GM06990 (cell line): ENCODE measurements at regions not wholly inside any gene's neighbourhood (a gene's known extent, or its start where the extent isn't known, plus 50 kb on each side); places are given as distances from the start of the nearest gene placed in this dataset.

Experiments used
- DNase-seq: peaks from one replicate; pipeline ENCODE4 v3.0.0-alpha.2; 2011; ENCODE audit not compliant: insufficient read length; ENCODE audit errors: extremely low read depth
- H3K27me3 ChIP-seq: replicated peaks from 2 replicates; pipeline ENCODE4 v1.6.0; 2011; ENCODE audit warnings: low read length; ENCODE audit not compliant: control insufficient read depth, insufficient read depth
- H3K36me3 ChIP-seq: 2 replicates; pipeline ENCODE4 v1.5.1; 2011; ENCODE audit warnings: low read length; ENCODE audit not compliant: control insufficient read depth, insufficient read depth
- H3K4me3 ChIP-seq: replicated peaks from 2 replicates; pipeline ENCODE4 v1.5.1; 2011; ENCODE audit warnings: low read depth, mild to moderate bottlenecking, control low read depth, low read length
- TF ChIP-seq, protein P1 (sequence below): IDR thresholded peaks from 2 replicates; pipeline ENCODE4 v1.5.1; 2011; ENCODE audit warnings: low read length, control low read depth, mild to moderate bottlenecking, inconsistent platforms; ENCODE audit not compliant: insufficient read depth, poor library complexity, severe bottlenecking

- H3K27me3 ChIP-seq, result no peaks in the 10 kb centered on the region
- TF ChIP-seq, protein P1, sequence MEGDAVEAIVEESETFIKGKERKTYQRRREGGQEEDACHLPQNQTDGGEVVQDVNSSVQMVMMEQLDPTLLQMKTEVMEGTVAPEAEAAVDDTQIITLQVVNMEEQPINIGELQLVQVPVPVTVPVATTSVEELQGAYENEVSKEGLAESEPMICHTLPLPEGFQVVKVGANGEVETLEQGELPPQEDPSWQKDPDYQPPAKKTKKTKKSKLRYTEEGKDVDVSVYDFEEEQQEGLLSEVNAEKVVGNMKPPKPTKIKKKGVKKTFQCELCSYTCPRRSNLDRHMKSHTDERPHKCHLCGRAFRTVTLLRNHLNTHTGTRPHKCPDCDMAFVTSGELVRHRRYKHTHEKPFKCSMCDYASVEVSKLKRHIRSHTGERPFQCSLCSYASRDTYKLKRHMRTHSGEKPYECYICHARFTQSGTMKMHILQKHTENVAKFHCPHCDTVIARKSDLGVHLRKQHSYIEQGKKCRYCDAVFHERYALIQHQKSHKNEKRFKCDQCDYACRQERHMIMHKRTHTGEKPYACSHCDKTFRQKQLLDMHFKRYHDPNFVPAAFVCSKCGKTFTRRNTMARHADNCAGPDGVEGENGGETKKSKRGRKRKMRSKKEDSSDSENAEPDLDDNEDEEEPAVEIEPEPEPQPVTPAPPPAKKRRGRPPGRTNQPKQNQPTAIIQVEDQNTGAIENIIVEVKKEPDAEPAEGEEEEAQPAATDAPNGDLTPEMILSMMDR, result no peak
- DNase-seq, result no peak
- H3K4me3 ChIP-seq, result no peak overlapping the region
- no peaks in the 10 kb centered on the region for H3K36me3 ChIP-seq
Observed at GRCh38 chr4:138859254-138859653, 156.3 kb upstream of the NOCT start.

DNA sequence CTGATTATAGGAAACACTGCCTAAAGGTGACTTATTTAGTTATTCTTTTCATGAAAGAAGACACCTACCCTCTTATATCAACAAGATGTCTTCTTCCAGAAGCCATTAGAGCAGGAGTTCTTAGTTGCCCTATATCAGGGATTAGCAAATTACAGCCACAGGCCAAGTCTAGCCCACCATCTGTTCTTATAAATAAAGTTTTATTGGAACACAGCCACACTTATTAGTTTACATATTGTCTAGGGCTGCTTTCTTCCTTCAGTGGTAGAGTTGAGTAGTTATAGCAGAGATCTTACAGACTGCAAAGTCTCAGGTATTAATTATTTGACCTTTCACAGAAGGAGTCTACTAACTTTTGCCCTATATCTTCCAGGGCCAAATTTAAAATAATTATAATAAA lies 157.2 kb upstream of the NOCT start:
- no peaks in the 10 kb centered on the region for H3K27me3 ChIP-seq
- DNase-seq, result no peak
- no peaks in the 10 kb centered on the region for H3K36me3 ChIP-seq
- H3K4me3 ChIP-seq, result no peak overlapping the region
- TF ChIP-seq, protein P1, result no peak

DNA sequence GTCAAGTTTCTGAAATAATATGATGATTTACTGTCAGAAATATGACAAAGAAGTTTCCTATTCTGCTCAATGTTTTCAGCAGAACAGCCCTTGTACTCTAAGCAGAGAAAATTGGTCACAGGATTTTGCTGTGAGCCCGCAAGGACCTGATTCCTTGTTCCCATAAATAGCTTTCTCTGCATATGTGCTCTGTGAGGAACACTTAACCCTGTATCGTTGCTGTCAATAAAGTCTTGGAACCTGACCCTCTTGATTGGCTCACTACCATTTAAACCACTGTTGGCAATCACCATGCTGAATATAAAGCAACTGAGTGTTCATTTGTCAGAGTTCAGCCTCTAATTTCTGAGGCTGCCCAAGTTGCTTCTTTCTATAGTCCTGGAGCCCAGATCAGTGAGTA lies 158.2 kb upstream of the NOCT start:
- no peak for DNase-seq
- H3K36me3 ChIP-seq, result no peaks in the 10 kb centered on the region
- H3K27me3 ChIP-seq, result no peaks in the 10 kb centered on the region
- no peak overlapping the region for H3K4me3 ChIP-seq
- TF ChIP-seq, protein P1, result no peak

DNA sequence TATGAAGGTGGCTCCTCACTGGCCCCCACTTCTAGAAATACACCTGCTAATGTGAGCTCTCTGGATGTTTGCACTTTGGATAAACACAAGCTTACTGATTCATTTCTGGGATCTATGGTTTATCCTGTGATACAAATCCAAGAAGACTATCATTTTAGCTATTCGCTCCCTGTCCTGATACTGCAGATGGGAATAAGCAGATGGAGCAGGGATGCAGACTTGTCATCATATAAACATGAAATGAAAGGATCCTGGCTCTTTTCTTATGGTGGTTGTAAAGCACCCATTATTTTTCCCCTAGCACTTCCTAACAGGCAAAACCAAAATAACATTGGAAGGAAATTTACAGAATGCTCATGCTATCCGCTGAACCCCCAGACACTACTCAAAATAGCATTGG lies 162.9 kb upstream of the NOCT start:
- TF ChIP-seq, protein P1, result no peak
- Histone ChIP-seq H3K4me3 (no peak overlapping the region), H3K36me3 (no peaks in the 10 kb centered on the region), H3K27me3 (no peaks in the 10 kb centered on the region)
- no peak for DNase-seq

DNA sequence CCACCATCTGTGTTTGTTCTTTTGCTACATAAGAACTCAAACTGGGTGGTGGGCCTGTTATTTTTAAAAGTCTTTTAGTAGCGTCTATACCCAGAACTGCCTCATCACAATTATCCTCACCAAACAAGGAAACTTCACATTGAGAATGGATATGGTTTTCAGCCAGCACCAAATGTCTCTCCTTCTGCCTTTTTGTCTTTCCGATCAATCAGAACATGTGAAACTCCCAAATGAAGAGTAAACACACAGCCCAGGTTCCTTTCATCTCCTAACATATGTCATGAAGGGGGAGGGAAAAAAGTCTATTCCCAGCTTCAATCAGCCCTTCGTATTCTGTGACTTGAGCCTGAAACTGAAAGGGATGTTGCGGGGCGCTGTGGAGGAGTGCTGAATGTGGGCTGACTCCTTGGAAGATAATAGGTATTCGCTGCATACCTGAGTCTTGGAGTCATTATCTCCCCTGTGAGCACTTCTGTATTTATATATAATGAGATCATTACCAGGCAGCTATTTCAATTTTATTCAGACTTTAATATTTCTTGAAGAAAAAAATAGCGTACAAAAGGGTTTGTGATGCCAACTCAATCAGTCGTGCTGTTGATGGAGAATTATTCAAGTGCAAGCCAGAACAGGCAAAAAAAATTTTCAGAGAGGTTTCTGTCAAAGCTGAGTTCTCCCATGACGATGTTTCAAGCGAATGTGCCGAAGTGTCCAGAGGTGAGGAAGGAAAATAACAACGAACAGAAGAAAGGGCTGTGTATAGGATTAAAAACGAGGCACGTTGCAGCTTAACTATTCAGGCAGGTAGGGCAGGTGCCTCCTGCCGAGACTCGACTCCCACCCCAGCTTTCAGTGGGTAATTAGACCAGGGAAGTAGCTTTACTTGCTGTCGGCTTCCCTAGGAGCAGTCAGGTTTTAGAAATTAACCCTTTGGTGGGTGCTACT lies 163.9 kb upstream of the NOCT start:
- Histone ChIP-seq H3K4me3 (no peak overlapping the region), H3K27me3 (no peaks in the 10 kb centered on the region), H3K36me3 (no peaks in the 10 kb centered on the region)
- DNase-seq, result no peak
- TF ChIP-seq, protein P1, result no peak

GRCh38 chr4:138845664-138846063 lies 169.9 kb upstream of the NOCT start:
- Histone ChIP-seq H3K36me3 (no peaks in the 10 kb centered on the region), H3K27me3 (no peaks in the 10 kb centered on the region), H3K4me3 (no peak overlapping the region)
- TF ChIP-seq, protein P1, result no peak
- DNase-seq, result no peak
